ENCODE measurements at regions not wholly inside any gene's neighbourhood (a gene's known extent, or its start where the extent isn't known, plus 50 kb on each side); places are given as distances from the start of the nearest gene placed in this dataset.
"Not testable (repeated sequence)": the region's sequence is repeated elsewhere in the genome, so short reads cannot be mapped to it uniquely, and the experiment has no call there.

GRCh38 chr21:18752894-18753293 is 349.3 kb upstream of the TMPRSS15 start:
- not testable (repeated sequence) for TF ChIP-seq EZH2phosphoT487 (IDR thresholded peaks at IDR 0.05; ENCODE audit: low read length); EZH2 (optimal IDR thresholded peaks at IDR 0.05; ENCODE audit: low read depth, low read length); CTCF (IDR thresholded peaks at IDR 0.05; ENCODE audit: low read length)

Measured in MM.1S (cell line).